ENCODE measurements at regions not wholly inside any gene's neighbourhood (a gene's known extent, or its start where the extent isn't known, plus 50 kb on each side); places are given as distances from the start of the nearest gene placed in this dataset.

DNA sequence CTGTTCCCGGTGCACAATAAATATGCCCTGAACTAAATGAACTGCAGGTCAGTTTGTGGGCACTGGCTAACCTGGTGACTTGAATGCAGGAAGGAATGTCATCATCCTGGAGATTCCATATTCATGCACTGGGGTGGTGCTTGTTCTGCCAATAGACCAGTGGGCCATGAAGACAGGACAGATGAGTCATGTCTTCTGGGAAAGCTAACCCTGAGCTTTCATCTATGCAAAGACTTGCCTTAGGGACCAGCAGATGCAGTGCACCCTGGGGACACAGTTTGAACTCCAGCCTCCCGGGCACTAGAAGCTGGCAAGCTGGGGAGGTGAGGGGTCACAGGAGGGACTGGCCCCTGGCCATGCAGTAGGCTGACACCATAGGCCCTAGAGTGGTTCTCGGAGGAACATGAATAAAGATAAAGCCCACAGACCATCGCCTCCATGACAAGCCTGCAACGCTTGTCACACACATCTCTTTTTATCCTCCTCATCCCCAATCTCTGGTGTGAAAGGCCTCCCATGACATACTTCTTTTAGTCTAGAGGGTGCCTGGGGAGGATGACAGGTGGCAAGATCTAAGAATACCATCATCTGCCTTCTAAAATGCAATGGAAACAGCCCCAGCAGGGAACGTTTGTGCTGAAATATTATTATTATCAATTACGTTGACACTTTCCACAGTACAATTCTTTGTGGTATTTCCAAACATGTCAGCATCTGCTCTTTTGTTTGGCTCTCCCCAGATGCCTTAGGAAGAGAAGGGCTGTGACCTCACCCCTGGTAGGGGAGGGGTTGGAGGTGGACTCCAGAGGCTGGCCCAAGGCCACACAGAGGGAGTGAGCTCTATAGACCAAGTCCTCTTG lies 267.4 kb upstream of the RAB6C start:
- H3K27me3 ChIP-seq, result no peaks in the 10 kb centered on the region
- H3K36me3 ChIP-seq, result no peaks in the 10 kb centered on the region
- no peaks in the 10 kb centered on the region for H3K9me3 ChIP-seq
- no peak overlapping the region for H3K27ac ChIP-seq
- no peak for DNase-seq
- TF ChIP-seq, protein P1, sequence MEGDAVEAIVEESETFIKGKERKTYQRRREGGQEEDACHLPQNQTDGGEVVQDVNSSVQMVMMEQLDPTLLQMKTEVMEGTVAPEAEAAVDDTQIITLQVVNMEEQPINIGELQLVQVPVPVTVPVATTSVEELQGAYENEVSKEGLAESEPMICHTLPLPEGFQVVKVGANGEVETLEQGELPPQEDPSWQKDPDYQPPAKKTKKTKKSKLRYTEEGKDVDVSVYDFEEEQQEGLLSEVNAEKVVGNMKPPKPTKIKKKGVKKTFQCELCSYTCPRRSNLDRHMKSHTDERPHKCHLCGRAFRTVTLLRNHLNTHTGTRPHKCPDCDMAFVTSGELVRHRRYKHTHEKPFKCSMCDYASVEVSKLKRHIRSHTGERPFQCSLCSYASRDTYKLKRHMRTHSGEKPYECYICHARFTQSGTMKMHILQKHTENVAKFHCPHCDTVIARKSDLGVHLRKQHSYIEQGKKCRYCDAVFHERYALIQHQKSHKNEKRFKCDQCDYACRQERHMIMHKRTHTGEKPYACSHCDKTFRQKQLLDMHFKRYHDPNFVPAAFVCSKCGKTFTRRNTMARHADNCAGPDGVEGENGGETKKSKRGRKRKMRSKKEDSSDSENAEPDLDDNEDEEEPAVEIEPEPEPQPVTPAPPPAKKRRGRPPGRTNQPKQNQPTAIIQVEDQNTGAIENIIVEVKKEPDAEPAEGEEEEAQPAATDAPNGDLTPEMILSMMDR (IDR thresholded peaks at IDR 0.05), result no peak
- no peak for TF ChIP-seq POLR2A (IDR thresholded peaks at IDR 0.05)
- H3K4me3 ChIP-seq (replicated peaks in 1 of 3), result no peak overlapping the region
- intact Hi-C loops (cut with DNase I), result no loop called here
- H3K4me1 ChIP-seq, result peaks cover under 1% of the 10 kb centered on the region in 2 donors
- WGBS, 2 donors, result 87 to 90% methylated on average over 7 of the region's 7 CpGs

DNA sequence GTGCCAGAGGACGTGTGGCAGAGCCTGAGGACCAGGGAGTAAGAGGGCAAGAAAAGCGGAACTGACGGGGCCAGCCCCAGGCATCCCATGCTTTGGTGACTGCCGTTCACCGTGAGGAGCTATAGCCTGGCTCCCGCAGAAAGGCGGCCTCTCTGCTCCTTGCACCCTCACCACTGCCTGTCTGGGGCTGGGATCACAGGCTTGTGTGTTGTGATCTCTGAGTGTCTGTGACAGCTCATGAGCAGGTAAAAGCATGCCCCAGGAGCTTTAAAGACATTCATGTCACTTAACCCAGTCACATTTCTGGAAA lies 266.8 kb upstream of the RAB6C start:
- intact Hi-C loops (cut with DNase I), result no loop called here
- Histone ChIP-seq H3K4me3 (replicated peaks in 1 of 3) (no peak overlapping the region), H3K36me3 (no peaks in the 10 kb centered on the region), H3K9me3 (no peaks in the 10 kb centered on the region), H3K27me3 (no peaks in the 10 kb centered on the region), H3K27ac (no peak overlapping the region), H3K4me1 (peaks cover 6% of the 10 kb centered on the region in 2 donors)
- TF ChIP-seq, protein P1 (IDR thresholded peaks at IDR 0.05), result no peak
- no peak for TF ChIP-seq POLR2A (IDR thresholded peaks at IDR 0.05)
- DNase-seq, result no peak
- WGBS, 2 donors, result 74 to 78% methylated on average over 6 of the region's 7 CpGs

GRCh38 chr2:129713337-129713736 lies 266.1 kb upstream of the RAB6C start:
- Histone ChIP-seq H3K4me1 (peaks cover 11 to 12% of the 10 kb centered on the region in 2 donors), H3K4me3 (replicated peaks in 1 of 3) (no peak overlapping the region), H3K27ac (no peak overlapping the region), H3K27me3 (no peaks in the 10 kb centered on the region), H3K36me3 (no peaks in the 10 kb centered on the region), H3K9me3 (no peaks in the 10 kb centered on the region)
- intact Hi-C loops (cut with DNase I), result no loop called here
- WGBS, 2 donors, result 94 to 96% methylated on average over 9 of the region's 9 CpGs
- no peak for DNase-seq
- TF ChIP-seq POLR2A (IDR thresholded peaks at IDR 0.05), result no peak
- TF ChIP-seq, protein P1 (IDR thresholded peaks at IDR 0.05), result no peak

DNA sequence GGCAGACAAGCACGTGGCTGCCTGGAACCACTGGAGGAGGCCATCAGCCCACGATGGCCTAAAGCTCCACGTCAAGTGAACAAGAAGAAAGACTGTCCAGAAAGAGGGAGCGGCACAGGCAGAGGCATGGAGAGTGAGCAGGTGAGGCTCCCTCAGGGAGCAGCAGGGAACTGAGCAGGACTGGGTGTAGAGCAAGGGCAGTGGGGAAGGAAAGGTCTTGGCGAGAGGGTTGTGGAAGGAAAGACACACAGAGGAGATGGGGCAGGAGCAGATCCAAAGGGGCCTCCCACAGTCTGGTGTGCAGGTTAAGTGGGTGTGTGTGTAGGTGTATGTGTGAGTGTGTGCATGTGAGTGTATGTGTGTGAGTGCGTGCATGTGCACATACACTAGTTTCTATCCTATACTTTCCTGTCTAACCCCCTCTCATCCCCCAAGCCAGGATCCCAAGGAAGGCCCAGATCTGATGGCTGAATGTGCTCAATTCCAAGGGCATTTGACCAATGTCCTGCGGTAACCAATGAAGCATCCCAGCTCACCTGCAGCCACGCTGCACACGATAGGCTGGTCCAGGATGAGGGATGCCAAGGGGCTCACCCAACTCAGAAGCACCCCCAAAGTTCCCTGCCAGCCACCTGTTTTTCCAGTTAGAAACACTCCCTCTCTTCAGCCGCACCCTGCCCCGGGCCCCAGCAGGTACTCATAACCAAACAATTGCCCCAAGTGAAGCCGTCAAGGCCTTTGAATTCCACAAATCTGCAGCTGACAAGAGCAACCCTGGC lies 262.5 kb upstream of the RAB6C start:
- TF ChIP-seq, protein P1 (IDR thresholded peaks at IDR 0.05), result no peak
- TF ChIP-seq POLR2A (IDR thresholded peaks at IDR 0.05), result no peak
- H3K4me1 ChIP-seq, result peaks cover 11 to 12% of the 10 kb centered on the region in 2 donors
- H3K4me3 ChIP-seq (replicated peaks in 1 of 3), result no peak overlapping the region
- no peak for DNase-seq
- intact Hi-C loops (cut with DNase I), result no loop called here
- WGBS, 2 donors, result 63 to 85% methylated on average over 9 to 11 of the region's 12 CpGs
- no peaks in the 10 kb centered on the region for H3K27me3 ChIP-seq
- no peaks in the 10 kb centered on the region for H3K36me3 ChIP-seq
- no peaks in the 10 kb centered on the region for H3K9me3 ChIP-seq
- H3K27ac ChIP-seq, result no peak overlapping the region

Measured in thyroid gland (tissue), 4 donors.